ENCODE measurements at regions not wholly inside any gene's neighbourhood (a gene's known extent, or its start where the extent isn't known, plus 50 kb on each side); places are given as distances from the start of the nearest gene placed in this dataset.

- intact Hi-C loops (cut with micrococcal nuclease) = no loop called here
- Mint-ChIP-seq H3K9me3 (no peaks in the 10 kb centered on the region), H3K27me3 (ENCODE audit: low read depth in 2 of 2) (peaks cover 0 to 9% of the 10 kb centered on the region in 2 donors), H3K27ac (no peak overlapping the region), H3K4me3 (no peak overlapping the region), H3K4me1 (peaks cover 11 to 12% of the 10 kb centered on the region in 2 donors), H3K36me3 (no peaks in the 10 kb centered on the region)
- TF ChIP-seq, protein P1, sequence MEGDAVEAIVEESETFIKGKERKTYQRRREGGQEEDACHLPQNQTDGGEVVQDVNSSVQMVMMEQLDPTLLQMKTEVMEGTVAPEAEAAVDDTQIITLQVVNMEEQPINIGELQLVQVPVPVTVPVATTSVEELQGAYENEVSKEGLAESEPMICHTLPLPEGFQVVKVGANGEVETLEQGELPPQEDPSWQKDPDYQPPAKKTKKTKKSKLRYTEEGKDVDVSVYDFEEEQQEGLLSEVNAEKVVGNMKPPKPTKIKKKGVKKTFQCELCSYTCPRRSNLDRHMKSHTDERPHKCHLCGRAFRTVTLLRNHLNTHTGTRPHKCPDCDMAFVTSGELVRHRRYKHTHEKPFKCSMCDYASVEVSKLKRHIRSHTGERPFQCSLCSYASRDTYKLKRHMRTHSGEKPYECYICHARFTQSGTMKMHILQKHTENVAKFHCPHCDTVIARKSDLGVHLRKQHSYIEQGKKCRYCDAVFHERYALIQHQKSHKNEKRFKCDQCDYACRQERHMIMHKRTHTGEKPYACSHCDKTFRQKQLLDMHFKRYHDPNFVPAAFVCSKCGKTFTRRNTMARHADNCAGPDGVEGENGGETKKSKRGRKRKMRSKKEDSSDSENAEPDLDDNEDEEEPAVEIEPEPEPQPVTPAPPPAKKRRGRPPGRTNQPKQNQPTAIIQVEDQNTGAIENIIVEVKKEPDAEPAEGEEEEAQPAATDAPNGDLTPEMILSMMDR (IDR thresholded peaks at IDR 0.05) = no peak
- Histone ChIP-seq H3K36me3 (ENCODE audit: control insufficient read depth, insufficient read depth, low read length) (no peaks in the 10 kb centered on the region), H3K9me3 (ENCODE audit: control insufficient read depth, insufficient read depth, low read length) (no peaks in the 10 kb centered on the region), H3K27me3 (ENCODE audit: control insufficient read depth, insufficient read depth, low read length) (no peaks in the 10 kb centered on the region), H3K4me1 (ENCODE audit: control insufficient read depth, insufficient read depth, low read length) (peaks cover 1% of the 10 kb centered on the region), H3K4me3 (ENCODE audit: low read length) (no peak overlapping the region), H3K27ac (ENCODE audit: low read length) (no peak overlapping the region)
- DNase-seq (no peak), ATAC-seq (no peak)
- WGBS (ENCODE audit: insufficient coverage) = 90% methylated on average over 2 of the region's 3 CpGs
These were observed 83.7 kb upstream of the AHI1 start for GRCh38 chr6:135581211-135581610.

DNA sequence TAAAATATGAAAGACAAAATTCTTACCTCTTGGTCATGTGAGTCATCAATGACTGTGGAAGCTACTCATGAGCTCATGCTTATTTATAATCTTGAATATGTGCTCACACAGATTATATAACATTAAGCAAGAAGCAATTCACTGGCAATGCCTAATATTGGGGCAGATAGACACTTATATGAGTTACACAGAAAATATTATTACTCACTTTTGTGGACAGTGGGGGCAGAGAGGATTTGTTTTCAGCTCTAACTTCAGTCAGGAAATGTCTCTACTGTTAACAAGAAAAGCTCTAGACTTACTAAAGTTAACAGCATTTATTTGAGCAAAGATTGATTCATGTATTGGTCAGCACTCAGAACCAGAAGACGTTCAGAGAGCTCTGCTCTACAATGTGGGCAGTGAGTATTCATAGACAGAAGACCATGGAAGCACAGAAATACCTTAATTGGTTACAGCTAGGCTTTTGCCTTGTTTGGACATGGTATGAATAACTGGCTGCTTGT lies 85.8 kb upstream of the AHI1 start:
- Mint-ChIP-seq H3K27me3 (ENCODE audit: low read depth in 2 of 2) (no peaks in the 10 kb centered on the region), H3K36me3 (no peaks in the 10 kb centered on the region), H3K4me3 (no peak overlapping the region), H3K27ac (no peak overlapping the region), H3K4me1 (peaks cover 17 to 23% of the 10 kb centered on the region in 2 donors), H3K9me3 (no peaks in the 10 kb centered on the region)
- WGBS (ENCODE audit: insufficient coverage) = 68% methylated on average over 1 of the region's 1 CpG
- Histone ChIP-seq H3K36me3 (ENCODE audit: control insufficient read depth, insufficient read depth, low read length) (no peaks in the 10 kb centered on the region), H3K4me1 (ENCODE audit: control insufficient read depth, insufficient read depth, low read length) (peaks cover 3% of the 10 kb centered on the region), H3K27me3 (ENCODE audit: control insufficient read depth, insufficient read depth, low read length) (no peaks in the 10 kb centered on the region), H3K27ac (ENCODE audit: low read length) (no peak overlapping the region), H3K4me3 (ENCODE audit: low read length) (no peak overlapping the region), H3K9me3 (ENCODE audit: control insufficient read depth, insufficient read depth, low read length) (no peaks in the 10 kb centered on the region)
- intact Hi-C loops (cut with micrococcal nuclease) = no loop called here
- TF ChIP-seq, protein P1 (IDR thresholded peaks at IDR 0.05) = no peak
- no peak for ATAC-seq
- no peak for DNase-seq

DNA sequence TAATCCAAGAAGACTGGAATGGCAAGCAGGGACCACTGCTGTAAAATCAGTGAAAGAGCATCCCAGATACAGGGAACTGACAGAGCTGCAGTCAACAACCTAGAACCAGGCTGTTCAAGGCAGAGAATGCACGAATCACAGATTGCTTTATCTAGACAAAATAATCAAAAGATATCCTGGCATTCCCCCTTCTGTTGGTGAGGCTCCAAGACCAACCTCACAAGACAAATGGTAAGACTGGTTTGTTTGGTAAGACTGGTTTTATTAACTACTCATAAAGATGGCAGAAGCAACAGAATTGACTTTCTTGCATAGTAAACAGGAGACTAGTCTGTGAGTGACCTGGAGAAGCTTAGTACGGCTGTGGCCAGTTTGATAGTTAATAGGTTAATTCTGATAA lies 88.8 kb upstream of the AHI1 start:
- Histone ChIP-seq H3K4me1 (ENCODE audit: control insufficient read depth, insufficient read depth, low read length) (peaks cover 3% of the 10 kb centered on the region), H3K36me3 (ENCODE audit: control insufficient read depth, insufficient read depth, low read length) (no peaks in the 10 kb centered on the region), H3K27me3 (ENCODE audit: control insufficient read depth, insufficient read depth, low read length) (no peaks in the 10 kb centered on the region), H3K9me3 (ENCODE audit: control insufficient read depth, insufficient read depth, low read length) (no peaks in the 10 kb centered on the region), H3K27ac (ENCODE audit: low read length) (no peak overlapping the region), H3K4me3 (ENCODE audit: low read length) (no peak overlapping the region)
- ATAC-seq (peak in 1 of 3 donors; percentile 7), DNase-seq (no peak)
- Mint-ChIP-seq H3K4me1 (peaks cover 17 to 27% of the 10 kb centered on the region in 2 donors), H3K27ac (peak overlapping the region in 1 of 2 donors; percentile 11), H3K9me3 (peaks cover 0 to 10% of the 10 kb centered on the region in 2 donors), H3K4me3 (no peak overlapping the region), H3K36me3 (no peaks in the 10 kb centered on the region), H3K27me3 (ENCODE audit: low read depth in 2 of 2) (no peaks in the 10 kb centered on the region)
- TF ChIP-seq, protein P1 (IDR thresholded peaks at IDR 0.05) = no peak
- WGBS (ENCODE audit: insufficient coverage) = 96% methylated on average over 1 of the region's 2 CpGs
- intact Hi-C loops (cut with micrococcal nuclease) = no loop called here

GRCh38 chr6:135586844-135587243 lies 89.3 kb upstream of the AHI1 start:
- DNase-seq = peak in 1 of 2 donors; percentile 47
- no peaks in the 10 kb centered on the region for H3K36me3 ChIP-seq (ENCODE audit: control insufficient read depth, insufficient read depth, low read length)
- H3K27me3 Mint-ChIP-seq (ENCODE audit: low read depth in 2 of 2) = no peaks in the 10 kb centered on the region
- H3K27ac ChIP-seq (ENCODE audit: low read length) = no peak overlapping the region
- peaks cover 17 to 27% of the 10 kb centered on the region in 2 donors for H3K4me1 Mint-ChIP-seq
- TF ChIP-seq, protein P1 (IDR thresholded peaks at IDR 0.05) = no peak
- intact Hi-C loops (cut with micrococcal nuclease) = no loop called here
- peak overlapping the region in 1 of 2 donors; percentile 11 for H3K27ac Mint-ChIP-seq
- peaks cover 0 to 10% of the 10 kb centered on the region in 2 donors for H3K9me3 Mint-ChIP-seq
- no peak overlapping the region for H3K4me3 Mint-ChIP-seq
- 50% methylated on average over 4 of the region's 4 CpGs for WGBS (ENCODE audit: insufficient coverage)
- peaks cover 3% of the 10 kb centered on the region for H3K4me1 ChIP-seq (ENCODE audit: control insufficient read depth, insufficient read depth, low read length)
- H3K36me3 Mint-ChIP-seq = no peaks in the 10 kb centered on the region
- peak; percentile 38 to 83 (median 67) for ATAC-seq
- no peaks in the 10 kb centered on the region for H3K9me3 ChIP-seq (ENCODE audit: control insufficient read depth, insufficient read depth, low read length)
- H3K27me3 ChIP-seq (ENCODE audit: control insufficient read depth, insufficient read depth, low read length) = no peaks in the 10 kb centered on the region
- H3K4me3 ChIP-seq (ENCODE audit: low read length) = no peak overlapping the region

Measured in natural killer cell (primary cell).